ENCODE measurements at regions not wholly inside any gene's neighbourhood (a gene's known extent, or its start where the extent isn't known, plus 50 kb on each side); places are given as distances from the start of the nearest gene placed in this dataset.

GRCh38 chr3:84439476-84439875 is 519.3 kb upstream of the CADM2 start:
- no peak for FAIRE-seq
- no peak for DNase-seq (ENCODE audit: low read depth in 1 of 2, low spot score in 2 of 2)
- TF ChIP-seq CBX8 (IDR thresholded peaks at IDR 0.05; ENCODE audit: borderline replicate concordance, low read depth, low read length) = no peak
- TF ChIP-seq POLR2AphosphoS5 (IDR thresholded peaks at IDR 0.05; ENCODE audit: low read depth, low read length) = no peak
- no peak for TF ChIP-seq SP2 (IDR thresholded peaks at IDR 0.05; ENCODE audit: low read length)
- no peak for TF ChIP-seq ZNF274 (IDR thresholded peaks at IDR 0.05; ENCODE audit: borderline replicate concordance, extremely low read depth, low read length)
- TF ChIP-seq RFX5 (IDR thresholded peaks at IDR 0.05; ENCODE audit: borderline replicate concordance, low read depth, low read length) = no peak
- no peak for TF ChIP-seq NANOG (IDR thresholded peaks at IDR 0.05; ENCODE audit: insufficient read depth, low read depth, low read length, poor library complexity, severe bottlenecking)
- no peak for TF ChIP-seq RNF2 (IDR thresholded peaks at IDR 0.05; ENCODE audit: borderline replicate concordance, low read depth, low read length, missing control alignments, poor library complexity, severe bottlenecking)
- TF ChIP-seq SAP30 (IDR thresholded peaks at IDR 0.05; ENCODE audit: insufficient read depth, insufficient replicate concordance, low read length) = no peak
- no peak for TF ChIP-seq EZH2 (IDR thresholded peaks at IDR 0.05; ENCODE audit: low read depth, low read length, severe bottlenecking)
- TF ChIP-seq KDM4A (IDR thresholded peaks at IDR 0.05; ENCODE audit: low read depth, low read length, severe bottlenecking) = no peak
- TF ChIP-seq RBBP5 (IDR thresholded peaks at IDR 0.05; ENCODE audit: borderline replicate concordance, low read depth, low read length) = no peak
- TF ChIP-seq, protein P1, sequence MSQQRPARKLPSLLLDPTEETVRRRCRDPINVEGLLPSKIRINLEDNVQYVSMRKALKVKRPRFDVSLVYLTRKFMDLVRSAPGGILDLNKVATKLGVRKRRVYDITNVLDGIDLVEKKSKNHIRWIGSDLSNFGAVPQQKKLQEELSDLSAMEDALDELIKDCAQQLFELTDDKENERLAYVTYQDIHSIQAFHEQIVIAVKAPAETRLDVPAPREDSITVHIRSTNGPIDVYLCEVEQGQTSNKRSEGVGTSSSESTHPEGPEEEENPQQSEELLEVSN (IDR thresholded peaks at IDR 0.05) = no peak
- no peak for TF ChIP-seq JUN (IDR thresholded peaks at IDR 0.05; ENCODE audit: low read depth, low read length)
- TF ChIP-seq SRF (IDR thresholded peaks at IDR 0.05; ENCODE audit: low read depth, low read length) = no peak

More at GRCh38 chr3:84439476-84439875, 519.3 kb upstream of the CADM2 start:
- Histone ChIP-seq H4K8ac (ENCODE audit: extremely low read depth, insufficient read depth, low read length) (no peak overlapping the region), H4K20me1 (replicated peaks in 1 of 2; ENCODE audit: control insufficient read depth in 1 of 2, insufficient read depth in 2 of 2, low read length in 2 of 2) (no peaks in the 10 kb centered on the region), H3K79me1 (ENCODE audit: low read depth, low read length) (no peaks in the 10 kb centered on the region), H3K4me2 (ENCODE audit: insufficient read depth in 1 of 2, low read depth in 2 of 2, low read length in 2 of 2) (no peak overlapping the region), H3K18ac (ENCODE audit: extremely low read depth, low read length) (no peak overlapping the region), H2BK20ac (ENCODE audit: low read length) (no peak overlapping the region), H3K9me3 (ENCODE audit: insufficient read depth in 2 of 2, low read depth in 1 of 2, low read length in 1 of 2) (no peaks in the 10 kb centered on the region), H2BK12ac (ENCODE audit: low read depth, low read length) (no peak overlapping the region), H2AK5ac (ENCODE audit: low read depth, low read length) (no peak overlapping the region), H3K56ac (replicated peaks; ENCODE audit: insufficient read length, low read depth, low read length) (no peak overlapping the region), H2BK5ac (ENCODE audit: low read depth, low read length) (no peak overlapping the region), H2BK120ac (replicated peaks; ENCODE audit: low read depth, low read length) (no peak overlapping the region), H3K4me1 (replicated peaks in 1 of 4; ENCODE audit: control insufficient read depth in 3 of 4, insufficient read depth in 4 of 4, low read length in 3 of 4) (no peaks in the 10 kb centered on the region), H3K4ac (replicated peaks; ENCODE audit: insufficient read length, low read depth, low read length) (no peak overlapping the region), H3K4me3 (ENCODE audit: extremely low read depth in 1 of 4, insufficient read depth in 2 of 4, low read depth in 3 of 4, low read length in 4 of 4) (no peak overlapping the region), H3K14ac (ENCODE audit: insufficient read length) (no peak overlapping the region), H3K27me3 (replicated peaks in 1 of 4; ENCODE audit: control insufficient read depth in 3 of 4, extremely low read depth in 1 of 4, insufficient read depth in 3 of 4, low read length in 3 of 4) (no peaks in the 10 kb centered on the region), H3K79me2 (ENCODE audit: control insufficient read depth in 1 of 2, insufficient read depth in 2 of 2, low read length in 2 of 2) (no peaks in the 10 kb centered on the region), H4K91ac (replicated peaks; ENCODE audit: insufficient read length, low read length) (no peak overlapping the region), H4K5ac (ENCODE audit: insufficient read length, low read depth, low read length) (no peak overlapping the region), H3K36me3 (ENCODE audit: control insufficient read depth in 2 of 4, insufficient read depth in 4 of 4, low read length in 3 of 4) (no peaks in the 10 kb centered on the region), H3K23me2 (ENCODE audit: low read depth, low read length) (no peaks in the 10 kb centered on the region), H3K9ac (replicated peaks in 1 of 4; ENCODE audit: extremely low read depth in 1 of 4, low read depth in 3 of 4, low read length in 3 of 4) (no peak overlapping the region), H3K27ac (ENCODE audit: low read depth, low read length) (no peak overlapping the region), H2AFZ (ENCODE audit: low read length) (no peak overlapping the region), H3K23ac (ENCODE audit: insufficient read length) (no peak overlapping the region), H2BK15ac (ENCODE audit: low read length) (no peak overlapping the region)
- POLR2A ChIA-PET (ENCODE audit: partially characterized antibody) = no interaction called here
- CTCF ChIA-PET (ENCODE audit: partially characterized antibody) = no interaction called here
- WGBS, 2 experiments (ENCODE audit: extremely low coverage in 1 of 2, insufficient coverage in 1 of 2, insufficient read length in 1 of 2, insufficient replicate concordance in 2 of 2, low coverage in 1 of 2, low lambda C conversion rate in 2 of 2, missing lambda C conversion rate in 1 of 2) = 86% methylated on average over 1 of the region's 1 CpG; no CpG with 5 or more reads in 1 of the 2 experiments
